ENCODE measurements at regions not wholly inside any gene's neighbourhood (a gene's known extent, or its start where the extent isn't known, plus 50 kb on each side); places are given as distances from the start of the nearest gene placed in this dataset.

DNA sequence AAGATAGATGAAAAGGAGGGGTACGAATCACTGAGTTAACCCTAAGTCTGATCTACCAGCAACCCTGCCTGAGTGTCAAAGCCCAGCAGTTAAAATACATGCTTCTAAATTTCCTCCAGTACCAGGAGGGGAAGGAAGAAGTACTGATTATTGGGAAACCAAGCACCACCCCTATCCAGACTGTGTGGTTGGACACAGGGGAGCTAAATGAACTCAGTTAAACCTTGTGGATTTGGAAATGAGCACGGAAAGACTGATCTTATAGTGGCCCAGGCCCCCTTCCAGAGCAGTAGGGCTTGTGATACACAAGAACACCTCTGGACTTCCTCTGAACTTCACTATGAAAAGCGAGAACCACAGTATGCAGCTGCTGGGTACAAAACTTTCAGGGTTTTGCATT is 585.6 kb downstream of the MAFB start:
- no peak overlapping the region for H3K4me3 ChIP-seq (ENCODE audit: low read depth, low read length)
- TF ChIP-seq, protein P1, sequence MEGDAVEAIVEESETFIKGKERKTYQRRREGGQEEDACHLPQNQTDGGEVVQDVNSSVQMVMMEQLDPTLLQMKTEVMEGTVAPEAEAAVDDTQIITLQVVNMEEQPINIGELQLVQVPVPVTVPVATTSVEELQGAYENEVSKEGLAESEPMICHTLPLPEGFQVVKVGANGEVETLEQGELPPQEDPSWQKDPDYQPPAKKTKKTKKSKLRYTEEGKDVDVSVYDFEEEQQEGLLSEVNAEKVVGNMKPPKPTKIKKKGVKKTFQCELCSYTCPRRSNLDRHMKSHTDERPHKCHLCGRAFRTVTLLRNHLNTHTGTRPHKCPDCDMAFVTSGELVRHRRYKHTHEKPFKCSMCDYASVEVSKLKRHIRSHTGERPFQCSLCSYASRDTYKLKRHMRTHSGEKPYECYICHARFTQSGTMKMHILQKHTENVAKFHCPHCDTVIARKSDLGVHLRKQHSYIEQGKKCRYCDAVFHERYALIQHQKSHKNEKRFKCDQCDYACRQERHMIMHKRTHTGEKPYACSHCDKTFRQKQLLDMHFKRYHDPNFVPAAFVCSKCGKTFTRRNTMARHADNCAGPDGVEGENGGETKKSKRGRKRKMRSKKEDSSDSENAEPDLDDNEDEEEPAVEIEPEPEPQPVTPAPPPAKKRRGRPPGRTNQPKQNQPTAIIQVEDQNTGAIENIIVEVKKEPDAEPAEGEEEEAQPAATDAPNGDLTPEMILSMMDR (IDR thresholded peaks at IDR 0.05; ENCODE audit: insufficient read depth, low read length, missing control alignments) = no peak
- no peak for DNase-seq (ENCODE audit: low read depth, low spot score)
- POLR2A ChIA-PET = no interaction called here
- CTCF ChIA-PET = no interaction called here

DNA sequence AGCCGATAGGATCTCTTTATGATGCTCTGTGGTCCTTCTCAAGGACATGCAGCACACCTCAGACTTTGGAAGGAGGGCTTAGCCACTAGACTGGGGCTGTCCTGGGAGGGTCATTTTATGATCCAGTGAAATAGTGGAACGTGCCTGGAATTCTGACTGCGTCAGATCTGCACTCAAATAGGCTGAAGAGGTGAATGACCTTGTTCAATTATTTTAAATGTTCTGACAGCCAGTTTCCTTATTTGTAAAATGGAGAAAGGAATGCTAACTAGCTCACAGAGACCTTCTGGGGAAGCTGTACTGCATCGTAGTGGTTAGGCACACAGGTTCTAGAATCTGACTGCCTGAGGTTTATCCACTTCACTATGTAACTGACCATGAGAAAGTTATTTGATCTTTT is 587.5 kb downstream of the MAFB start:
- POLR2A ChIA-PET = no interaction called here

DNA sequence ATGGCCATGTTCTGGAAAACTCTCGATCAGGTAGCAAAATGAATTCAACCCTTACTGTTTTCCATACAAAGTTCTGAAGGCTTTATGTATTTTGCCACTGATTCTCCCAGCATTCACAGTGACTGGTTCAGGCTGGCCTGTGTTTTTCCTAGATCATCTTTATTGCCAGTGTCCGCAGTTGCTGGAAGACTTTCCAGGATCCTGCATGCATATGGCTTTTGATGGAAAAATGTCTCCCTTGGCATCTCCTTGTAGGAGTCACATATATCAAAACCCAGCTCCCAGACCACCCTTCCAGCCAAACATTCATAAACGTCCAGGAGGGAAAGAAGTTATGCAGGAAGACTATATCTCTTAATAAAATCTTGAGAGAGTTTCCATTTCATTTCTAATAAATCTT is 588.8 kb downstream of the MAFB start:
- ChIA-PET POLR2A (no interaction called here), CTCF (no interaction called here)
- TF ChIP-seq, protein P1 (IDR thresholded peaks at IDR 0.05; ENCODE audit: insufficient read depth, low read length, missing control alignments) = no peak

More for the DNA sequence above, 587.5 kb downstream of the MAFB start:
- CTCF ChIA-PET = no interaction called here
- no peak overlapping the region for H3K4me3 ChIP-seq (ENCODE audit: low read depth, low read length)
- no peak for DNase-seq (ENCODE audit: low read depth, low spot score)
- TF ChIP-seq, protein P1 (IDR thresholded peaks at IDR 0.05; ENCODE audit: insufficient read depth, low read length, missing control alignments) = no peak

DNA sequence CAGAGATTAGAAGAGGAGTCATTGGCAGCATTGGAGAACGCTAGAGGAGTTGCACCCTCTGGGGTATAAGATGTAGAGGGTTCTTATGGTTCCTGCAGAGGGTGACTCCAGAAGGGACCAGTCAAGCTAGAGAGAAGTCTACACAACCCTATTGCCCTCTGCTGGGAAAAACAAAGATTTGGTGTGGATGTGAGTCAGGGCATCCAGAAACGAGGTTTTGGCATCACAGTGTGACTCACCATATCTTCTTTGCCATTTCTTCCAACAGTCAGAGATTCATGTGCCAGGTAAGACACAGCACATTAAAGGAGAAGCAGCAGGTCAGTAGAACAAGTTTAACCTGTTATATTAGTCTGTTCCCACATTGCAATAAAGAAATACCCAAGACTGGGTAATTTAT is 598.8 kb downstream of the MAFB start:
- DNase-seq (ENCODE audit: low read depth, low spot score) = no peak

More for the DNA sequence above, 588.8 kb downstream of the MAFB start:
- no peak overlapping the region for H3K4me3 ChIP-seq (ENCODE audit: low read depth, low read length)
- no peak for DNase-seq (ENCODE audit: low read depth, low spot score)

DNA sequence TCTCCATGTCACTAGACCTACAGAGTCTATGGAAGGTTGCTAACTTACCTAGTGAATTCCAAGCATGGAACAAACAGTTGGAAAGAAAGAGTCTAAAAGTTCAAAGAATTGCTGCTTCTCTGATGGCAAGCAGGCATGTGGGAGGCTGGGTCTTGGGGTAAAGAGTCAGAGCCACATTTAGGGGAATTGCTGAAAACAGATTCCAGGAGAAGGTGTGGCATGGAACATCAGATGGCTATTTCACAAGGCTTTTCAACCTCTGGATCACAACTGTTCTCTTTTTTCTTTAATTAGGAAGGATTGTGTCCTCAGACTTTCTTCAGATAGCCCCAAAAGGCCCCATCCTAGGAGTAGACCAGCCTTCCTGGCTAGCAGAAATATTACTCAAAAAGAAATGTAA is 601.5 kb downstream of the MAFB start:
- ChIA-PET CTCF (no interaction called here), POLR2A (no interaction called here)
- no peak overlapping the region for H3K4me3 ChIP-seq (ENCODE audit: low read depth, low read length)
- TF ChIP-seq, protein P1 (IDR thresholded peaks at IDR 0.05; ENCODE audit: insufficient read depth, low read length, missing control alignments) = no peak
- no peak for DNase-seq (ENCODE audit: low read depth, low spot score)

More for the DNA sequence above, 598.8 kb downstream of the MAFB start:
- TF ChIP-seq, protein P1 (IDR thresholded peaks at IDR 0.05; ENCODE audit: insufficient read depth, low read length, missing control alignments) = no peak
- ChIA-PET POLR2A (no interaction called here), CTCF (no interaction called here)
- no peak overlapping the region for H3K4me3 ChIP-seq (ENCODE audit: low read depth, low read length)

DNA sequence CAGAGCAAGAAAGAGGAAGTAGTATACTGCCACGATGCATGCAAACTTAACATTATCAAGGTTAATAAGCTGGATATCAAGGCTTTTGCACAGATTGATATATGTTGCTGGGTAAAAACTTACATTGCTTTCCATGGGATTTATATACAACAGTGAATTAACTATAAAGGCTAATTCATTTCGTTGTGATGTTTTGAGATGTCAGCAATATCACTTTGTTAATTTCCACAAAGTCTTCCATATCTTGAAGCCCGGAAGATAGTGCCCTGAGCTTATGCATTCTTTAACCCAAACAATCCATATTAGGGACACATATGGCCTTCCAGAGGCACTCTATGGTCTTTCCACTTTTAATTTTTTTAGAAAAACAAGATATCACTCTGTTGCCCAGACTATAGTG is 603.5 kb downstream of the MAFB start:
- ChIA-PET CTCF (no interaction called here), POLR2A (no interaction called here)
- DNase-seq (ENCODE audit: low read depth, low spot score) = no peak
- TF ChIP-seq, protein P1 (IDR thresholded peaks at IDR 0.05; ENCODE audit: insufficient read depth, low read length, missing control alignments) = no peak
- no peak overlapping the region for H3K4me3 ChIP-seq (ENCODE audit: low read depth, low read length)

Measured in AG04449 (cell line).